ENCODE measurements at regions not wholly inside any gene's neighbourhood (a gene's known extent, or its start where the extent isn't known, plus 50 kb on each side); places are given as distances from the start of the nearest gene placed in this dataset.

GRCh38 chr1:67923074-67923473, 89.8 kb upstream of the GNG12 start:
- no peak for DNase-seq (ENCODE audit: low read depth, low spot score)
- POLR2A ChIA-PET, result no interaction called here
- H3K4me3 ChIP-seq (ENCODE audit: low read depth, low read length), result no peak overlapping the region
- no peaks in the 10 kb centered on the region for H3K9me3 ChIP-seq (ENCODE audit: control insufficient read depth, insufficient read depth, low read length)
- TF ChIP-seq, protein P1, sequence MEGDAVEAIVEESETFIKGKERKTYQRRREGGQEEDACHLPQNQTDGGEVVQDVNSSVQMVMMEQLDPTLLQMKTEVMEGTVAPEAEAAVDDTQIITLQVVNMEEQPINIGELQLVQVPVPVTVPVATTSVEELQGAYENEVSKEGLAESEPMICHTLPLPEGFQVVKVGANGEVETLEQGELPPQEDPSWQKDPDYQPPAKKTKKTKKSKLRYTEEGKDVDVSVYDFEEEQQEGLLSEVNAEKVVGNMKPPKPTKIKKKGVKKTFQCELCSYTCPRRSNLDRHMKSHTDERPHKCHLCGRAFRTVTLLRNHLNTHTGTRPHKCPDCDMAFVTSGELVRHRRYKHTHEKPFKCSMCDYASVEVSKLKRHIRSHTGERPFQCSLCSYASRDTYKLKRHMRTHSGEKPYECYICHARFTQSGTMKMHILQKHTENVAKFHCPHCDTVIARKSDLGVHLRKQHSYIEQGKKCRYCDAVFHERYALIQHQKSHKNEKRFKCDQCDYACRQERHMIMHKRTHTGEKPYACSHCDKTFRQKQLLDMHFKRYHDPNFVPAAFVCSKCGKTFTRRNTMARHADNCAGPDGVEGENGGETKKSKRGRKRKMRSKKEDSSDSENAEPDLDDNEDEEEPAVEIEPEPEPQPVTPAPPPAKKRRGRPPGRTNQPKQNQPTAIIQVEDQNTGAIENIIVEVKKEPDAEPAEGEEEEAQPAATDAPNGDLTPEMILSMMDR (IDR thresholded peaks at IDR 0.05; ENCODE audit: low read depth, low read length), result no peak
- CTCF ChIA-PET, result interaction anchor here (0.6 kb wide), 1 partner anchor 9 kb away, joined by 3 read pairs; no protein-coding TSS in a partner anchor
- H3K27ac ChIP-seq (ENCODE audit: low read depth, low read length), result no peak overlapping the region
- no peaks in the 10 kb centered on the region for H3K27me3 ChIP-seq (ENCODE audit: control insufficient read depth, insufficient read depth, low read length)

GRCh38 chr1:67921725-67922489, 88.6 kb upstream of the GNG12 start:
- no peak for DNase-seq (ENCODE audit: low read depth, low spot score)

DNA sequence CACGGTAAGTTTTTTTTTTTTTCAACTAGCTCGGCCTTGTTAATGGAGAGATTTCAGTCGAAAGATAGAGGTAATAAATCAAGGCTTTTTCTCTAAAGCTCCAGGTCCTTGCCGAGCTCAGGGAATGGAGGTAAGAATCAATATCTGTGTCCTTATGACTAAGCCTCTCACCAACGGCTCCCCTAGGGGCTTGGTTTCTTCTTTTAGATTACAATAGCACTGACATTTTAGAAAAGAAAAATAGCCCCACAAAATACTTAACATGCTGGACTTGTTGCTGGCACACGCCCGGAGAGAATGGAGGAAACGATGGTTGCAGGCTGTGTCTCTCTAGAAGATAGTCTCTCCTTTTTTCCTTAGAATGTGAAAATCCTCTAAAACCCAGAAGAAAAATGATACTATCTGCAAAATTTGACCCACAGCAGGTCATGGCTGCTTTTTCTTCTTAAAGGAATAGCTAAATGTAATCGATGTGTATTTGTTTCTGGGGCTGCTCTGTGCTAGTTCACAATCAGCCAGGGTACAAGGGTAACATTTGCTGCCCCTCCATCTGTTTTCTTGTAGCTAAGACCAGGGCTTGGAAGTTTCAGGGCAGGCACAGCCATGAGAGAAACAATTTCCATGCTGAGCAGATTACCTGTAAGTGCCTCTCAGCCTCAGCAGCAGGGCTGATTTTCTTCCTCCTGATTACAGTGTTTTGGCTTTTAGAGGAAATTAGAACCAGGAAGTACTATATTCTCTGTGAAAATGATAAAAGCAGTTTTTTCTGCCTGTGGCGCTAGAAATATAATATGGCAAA, 86.2 kb upstream of the GNG12 start:
- no peak overlapping the region for H3K27ac ChIP-seq (ENCODE audit: low read depth, low read length)
- H3K9me3 ChIP-seq (ENCODE audit: control insufficient read depth, insufficient read depth, low read length), result no peaks in the 10 kb centered on the region
- no peaks in the 10 kb centered on the region for H3K27me3 ChIP-seq (ENCODE audit: control insufficient read depth, insufficient read depth, low read length)
- TF ChIP-seq, protein P1 (IDR thresholded peaks at IDR 0.05; ENCODE audit: low read depth, low read length), result no peak
- ChIA-PET CTCF (no interaction called here), POLR2A (interaction anchor here (0.7 kb wide), 1 partner anchor 15 kb away, joined by 3 read pairs; no protein-coding TSS in a partner anchor)
- H3K4me3 ChIP-seq (ENCODE audit: low read depth, low read length), result no peak overlapping the region
- DNase-seq (ENCODE audit: low read depth, low spot score), result no peak

More at GRCh38 chr1:67921725-67922489, 88.6 kb upstream of the GNG12 start:
- Histone ChIP-seq H3K9me3 (ENCODE audit: control insufficient read depth, insufficient read depth, low read length) (no peaks in the 10 kb centered on the region), H3K4me3 (ENCODE audit: low read depth, low read length) (no peak overlapping the region), H3K27ac (ENCODE audit: low read depth, low read length) (no peak overlapping the region), H3K27me3 (ENCODE audit: control insufficient read depth, insufficient read depth, low read length) (no peaks in the 10 kb centered on the region)
- CTCF ChIA-PET, result interaction anchor here (0.6 to 1.4 kb wide), 5 partner anchors 12 to 162 kb away, joined by 3 to 4 read pairs (median 3); no protein-coding TSS in a partner anchor
- TF ChIP-seq, protein P1 (IDR thresholded peaks at IDR 0.05; ENCODE audit: low read depth, low read length), result no peak
- POLR2A ChIA-PET, result no interaction called here

DNA sequence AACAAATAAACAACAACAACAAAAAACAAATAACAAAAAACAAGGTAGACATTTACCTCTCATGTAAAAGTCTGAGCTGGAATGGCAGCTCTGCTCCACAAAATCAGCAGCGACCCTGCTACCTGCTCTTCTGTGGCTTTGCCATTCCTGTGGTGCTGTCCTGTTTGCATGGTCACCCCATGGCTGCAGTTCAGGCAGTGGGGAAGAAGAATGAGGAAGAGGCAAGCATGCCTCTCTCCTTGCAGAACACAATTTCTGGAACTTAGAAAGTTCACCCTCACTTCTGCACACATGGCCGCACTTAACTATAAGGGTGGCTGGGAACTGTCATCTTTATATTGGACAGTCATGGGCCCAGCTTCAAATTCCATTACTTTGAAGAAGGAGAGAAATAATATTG, 84.8 kb upstream of the GNG12 start:
- DNase-seq (ENCODE audit: low read depth, low spot score), result no peak
- Histone ChIP-seq H3K4me3 (ENCODE audit: low read depth, low read length) (no peak overlapping the region), H3K27ac (ENCODE audit: low read depth, low read length) (no peak overlapping the region), H3K9me3 (ENCODE audit: control insufficient read depth, insufficient read depth, low read length) (no peaks in the 10 kb centered on the region), H3K27me3 (ENCODE audit: control insufficient read depth, insufficient read depth, low read length) (no peaks in the 10 kb centered on the region)
- TF ChIP-seq, protein P1 (IDR thresholded peaks at IDR 0.05; ENCODE audit: low read depth, low read length), result no peak
- POLR2A ChIA-PET, result no interaction called here
- CTCF ChIA-PET, result interaction anchor here (1.0 kb wide), 1 partner anchor 152 kb away, joined by 4 read pairs; no protein-coding TSS in a partner anchor

GRCh38 chr1:67917006-67917405, 83.7 kb upstream of the GNG12 start:
- Histone ChIP-seq H3K27me3 (ENCODE audit: control insufficient read depth, insufficient read depth, low read length) (no peaks in the 10 kb centered on the region), H3K27ac (ENCODE audit: low read depth, low read length) (no peak overlapping the region), H3K9me3 (ENCODE audit: control insufficient read depth, insufficient read depth, low read length) (no peaks in the 10 kb centered on the region), H3K4me3 (ENCODE audit: low read depth, low read length) (no peak overlapping the region)
- DNase-seq (ENCODE audit: low read depth, low spot score), result no peak
- ChIA-PET CTCF (no interaction called here), POLR2A (no interaction called here)
- TF ChIP-seq, protein P1 (IDR thresholded peaks at IDR 0.05; ENCODE audit: low read depth, low read length), result no peak

All from AG04450 (cell line).